ENCODE measurements at regions not wholly inside any gene's neighbourhood (a gene's known extent, or its start where the extent isn't known, plus 50 kb on each side); places are given as distances from the start of the nearest gene placed in this dataset.
"Not testable (repeated sequence)": the region's sequence is repeated elsewhere in the genome, so short reads cannot be mapped to it uniquely, and the experiment has no call there.

- DNase-seq, result peak; percentile 14 to 64
Measured at GRCh38 chr13:79187917-79188690, 218.0 kb downstream of the RBM26 start.

- DNase-seq, result no peak
Measured at GRCh38 chr13:79185580-79185979, 220.5 kb downstream of the RBM26 start.

DNA sequence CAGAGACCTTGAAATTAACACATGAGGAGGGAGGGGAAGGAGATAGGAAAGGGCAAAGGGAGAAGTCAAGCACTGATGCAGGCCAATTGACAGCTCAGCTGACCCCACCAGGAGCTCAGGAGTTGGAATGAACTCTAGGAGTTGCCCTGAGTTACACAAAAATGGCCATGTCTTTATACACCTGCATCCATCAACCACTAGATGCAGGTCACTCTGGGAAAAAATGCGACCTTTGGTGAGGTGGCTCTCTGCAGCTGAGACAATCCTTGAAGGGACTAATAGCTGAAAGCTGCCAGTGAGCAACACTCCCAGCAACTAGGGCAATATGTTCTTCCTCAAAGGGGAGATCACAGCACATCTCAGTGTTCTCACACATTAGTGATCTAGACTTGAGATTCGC lies 222.8 kb downstream of the RBM26 start:
- no peak for DNase-seq

DNA sequence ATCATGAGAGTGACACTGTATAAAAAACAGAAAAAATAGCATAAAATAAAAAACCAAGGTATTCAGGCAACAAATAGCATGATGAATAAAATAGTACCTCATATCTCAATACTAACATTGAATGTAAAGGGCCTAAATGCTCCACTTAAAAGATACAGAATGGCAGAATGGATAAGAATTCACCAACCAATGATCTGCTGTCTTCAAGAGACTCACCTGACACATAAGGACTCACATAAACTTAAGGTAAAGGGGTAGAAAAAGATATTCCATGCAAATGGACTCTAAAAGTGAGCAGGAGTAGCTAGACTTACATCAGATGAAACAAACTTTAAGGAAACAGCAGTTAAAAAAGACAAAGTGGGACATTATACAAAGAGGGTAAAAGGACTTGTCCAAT lies 232.4 kb downstream of the RBM26 start:
- not testable (repeated sequence) for DNase-seq

GRCh38 chr13:79172924-79173323 lies 233.1 kb downstream of the RBM26 start:
- DNase-seq, result not testable (repeated sequence)

- DNase-seq, result no peak
Measured at GRCh38 chr13:79171141-79172061, 234.7 kb downstream of the RBM26 start.

- DNase-seq, result no peak
Measured at GRCh38 chr13:79160818-79161217, 245.2 kb downstream of the RBM26 start.

- no peak for DNase-seq
Measured at GRCh38 chr13:79155883-79156282, 250.2 kb downstream of the RBM26 start.

DNA sequence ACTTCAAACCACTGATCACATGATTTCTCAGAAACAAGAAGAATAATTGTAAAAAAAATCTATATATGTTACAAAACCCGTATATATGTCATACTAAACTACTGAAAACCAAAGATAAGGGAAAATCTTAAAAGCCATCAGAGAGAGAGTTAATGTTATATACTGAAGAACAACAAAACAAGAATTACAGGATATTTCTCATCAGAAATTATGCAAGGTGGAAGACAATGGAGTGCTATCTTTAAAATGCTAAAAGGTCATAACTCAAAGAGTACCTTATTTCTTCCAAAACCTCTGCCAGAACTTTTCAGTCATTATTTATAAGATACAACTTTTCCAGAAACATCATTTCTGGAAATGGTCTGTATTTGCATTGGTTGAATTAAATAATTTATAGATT lies 256.8 kb downstream of the RBM26 start:
- no peak for DNase-seq

DNA sequence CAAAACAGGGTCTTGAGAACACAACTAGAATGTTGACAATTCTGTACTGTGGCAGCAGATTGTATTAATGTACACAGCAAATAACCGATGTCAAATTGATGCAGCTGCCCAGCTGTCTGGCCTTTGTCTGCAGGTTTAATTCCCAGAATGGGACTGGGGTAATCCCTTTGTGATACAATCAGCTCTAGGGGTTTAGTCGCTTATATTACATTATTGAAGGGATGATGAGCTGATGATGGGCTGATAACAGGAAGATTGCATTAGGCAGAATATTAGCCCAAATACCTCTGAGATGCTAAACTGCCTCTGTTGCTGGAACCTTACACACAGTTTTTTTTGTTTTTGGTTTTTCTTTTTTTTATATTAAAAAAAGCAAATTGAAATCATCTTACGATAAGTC lies 265.0 kb downstream of the RBM26 start:
- no peak for DNase-seq

DNA sequence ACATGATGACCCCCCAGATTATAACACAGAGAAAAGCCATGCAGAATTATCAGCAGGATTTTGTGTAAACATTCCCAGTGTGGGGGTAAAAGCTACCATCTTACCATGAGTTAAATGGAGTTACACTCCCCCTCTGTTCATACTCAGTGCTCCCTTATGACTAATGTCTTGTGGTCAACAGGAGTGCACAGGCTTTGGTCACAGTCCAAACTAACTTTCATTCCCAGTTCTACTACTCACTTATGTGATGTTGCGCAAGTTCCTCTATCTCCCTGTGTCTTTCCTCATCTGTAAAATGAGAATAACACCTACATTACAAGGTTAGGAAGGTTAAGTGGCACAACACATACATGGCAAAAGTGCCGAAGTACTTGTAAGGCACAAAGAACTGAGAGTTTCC lies 277.9 kb downstream of the RBM26 start:
- DNase-seq, result no peak

DNA sequence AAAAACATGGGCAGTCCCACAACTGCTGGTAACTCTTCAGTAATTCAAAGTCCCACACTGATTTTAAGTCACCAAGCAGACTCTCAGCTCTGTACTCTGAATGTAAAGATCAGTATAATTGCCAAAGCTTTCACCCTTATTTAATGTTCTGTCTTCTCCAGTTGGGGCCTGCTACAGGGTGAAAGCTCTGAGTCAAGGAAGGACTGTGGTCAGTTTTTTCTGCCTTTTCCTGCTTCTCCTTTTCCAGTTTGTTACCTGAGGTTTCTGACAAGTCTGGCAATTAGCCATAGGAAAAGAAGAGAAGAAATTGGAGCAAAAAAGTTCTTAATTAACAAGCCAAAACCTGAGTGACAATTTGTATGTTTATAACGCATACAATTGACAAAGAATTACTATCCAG lies 279.3 kb downstream of the RBM26 start:
- no peak for DNase-seq

DNA sequence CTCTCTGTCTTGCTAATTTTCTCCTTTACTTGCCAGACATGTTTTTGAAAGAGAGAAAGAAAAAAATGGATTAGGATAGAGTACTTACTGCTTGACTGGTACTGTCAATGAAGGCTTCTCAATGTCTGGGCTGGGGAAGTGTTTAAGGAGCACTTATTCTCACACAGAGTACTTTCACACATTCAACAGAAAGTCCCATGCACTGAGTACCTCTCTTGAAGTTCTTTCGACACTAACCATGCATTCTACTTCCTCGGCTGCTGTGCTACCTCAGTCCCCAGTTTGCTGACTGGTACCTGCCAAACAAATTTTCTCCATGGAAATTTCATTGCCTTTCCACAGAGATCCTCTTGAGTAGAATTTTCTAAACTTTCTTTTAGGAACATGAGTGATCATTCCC lies 281.9 kb downstream of the RBM26 start:
- DNase-seq, result no peak

DNA sequence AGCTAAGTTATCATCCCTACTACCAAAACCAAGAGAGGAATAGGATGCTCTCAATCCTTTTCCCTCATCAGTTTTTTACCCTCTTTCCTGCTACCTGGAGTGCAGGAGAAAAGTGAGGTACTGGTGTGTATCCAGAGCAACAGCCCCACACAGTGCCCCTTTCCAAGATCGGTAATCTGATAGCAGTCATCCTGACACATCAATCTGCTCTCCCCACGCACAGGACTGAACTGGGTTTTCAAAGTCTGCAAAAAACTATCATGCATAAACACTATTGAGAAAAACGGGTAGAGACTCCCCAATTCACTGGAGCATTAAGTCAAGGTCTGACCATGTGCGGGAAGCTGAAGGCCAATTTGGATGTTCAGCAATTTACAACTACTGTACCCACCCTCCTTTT lies 284.8 kb downstream of the RBM26 start:
- no peak for DNase-seq

DNA sequence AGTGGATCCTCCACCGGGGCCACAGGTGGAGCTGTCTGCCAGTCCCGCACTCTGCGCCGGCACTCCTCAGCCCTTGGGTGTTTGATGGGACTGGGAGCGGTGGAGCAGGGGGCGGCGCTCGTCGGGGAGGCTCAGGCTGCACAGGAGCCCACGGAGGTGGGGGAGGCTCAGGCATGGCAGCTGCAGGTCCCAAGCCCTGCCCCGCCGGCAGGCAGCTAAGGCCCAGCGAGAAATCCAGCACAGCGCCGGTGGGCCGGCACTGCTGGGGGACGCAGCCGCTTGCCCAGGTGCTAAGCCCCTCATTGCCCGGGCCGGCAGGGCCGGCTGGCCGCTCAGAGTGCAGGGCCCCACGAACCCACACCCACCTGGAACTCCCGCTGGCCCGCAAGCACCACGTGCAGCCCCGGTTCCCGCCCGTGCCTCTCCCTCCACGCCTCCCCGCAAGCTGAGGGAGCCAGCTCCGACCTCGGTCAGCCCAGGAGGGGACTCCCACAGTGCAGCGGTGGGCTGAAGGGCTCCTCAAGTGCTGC lies 286.4 kb downstream of the RBM26 start:
- DNase-seq, result no peak

GRCh38 chr13:79112016-79112415 lies 294.0 kb downstream of the RBM26 start:
- no peak for DNase-seq

DNA sequence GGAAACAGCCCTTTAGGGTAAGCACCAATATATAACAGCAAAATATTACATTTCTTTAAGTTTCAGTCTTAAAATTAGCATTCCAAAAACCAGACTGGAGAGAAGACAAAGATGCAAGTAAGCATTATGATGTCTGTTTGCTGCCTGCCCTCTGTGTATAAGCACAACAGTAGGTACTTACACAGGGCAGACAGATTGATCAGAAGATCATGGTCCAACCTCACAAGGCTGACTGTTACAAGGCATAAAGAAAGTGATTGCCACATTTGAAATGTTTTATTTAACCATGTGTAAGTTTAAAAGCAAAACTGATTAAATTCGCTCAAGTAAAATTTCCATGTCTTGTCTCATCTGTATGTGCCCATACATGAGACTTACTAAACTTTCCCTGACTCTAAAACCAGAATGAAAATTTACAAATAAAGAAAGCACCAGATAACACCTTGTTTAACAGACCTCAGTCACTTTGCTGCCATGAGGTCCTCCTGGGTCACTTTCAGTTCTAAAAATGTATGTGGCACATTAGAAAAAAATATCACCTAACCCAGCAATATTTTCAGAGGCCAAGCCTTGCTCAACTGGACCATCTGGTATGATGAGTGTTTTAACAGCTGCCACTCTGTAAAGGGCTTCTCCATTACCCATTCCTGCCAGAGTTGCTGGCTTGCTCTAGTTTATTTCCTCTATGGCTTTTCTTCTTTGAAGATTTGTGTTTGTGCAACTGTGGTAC lies 297.0 kb downstream of the RBM26 start:
- DNase-seq, result peak; percentile 24 to 30

DNA sequence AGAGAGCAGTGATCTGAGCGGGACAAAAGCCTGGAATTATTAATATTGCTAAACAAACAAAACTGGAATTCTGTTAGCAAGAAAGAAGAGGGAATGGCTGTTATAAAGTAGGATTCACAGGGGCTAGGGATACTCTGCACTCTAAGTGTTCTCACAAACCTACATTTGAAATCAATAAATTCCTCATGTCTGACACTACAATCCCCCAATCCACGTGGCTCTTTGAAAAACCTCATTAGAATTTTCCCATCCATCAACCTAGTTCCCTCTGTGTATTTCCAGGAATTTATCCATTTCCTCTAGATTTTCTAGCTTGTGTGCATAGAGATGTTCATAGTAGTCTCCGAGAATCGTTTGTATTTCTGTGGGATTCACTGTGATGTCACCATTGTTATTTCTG lies 307.5 kb downstream of the RBM26 start:
- DNase-seq, result no peak

DNA sequence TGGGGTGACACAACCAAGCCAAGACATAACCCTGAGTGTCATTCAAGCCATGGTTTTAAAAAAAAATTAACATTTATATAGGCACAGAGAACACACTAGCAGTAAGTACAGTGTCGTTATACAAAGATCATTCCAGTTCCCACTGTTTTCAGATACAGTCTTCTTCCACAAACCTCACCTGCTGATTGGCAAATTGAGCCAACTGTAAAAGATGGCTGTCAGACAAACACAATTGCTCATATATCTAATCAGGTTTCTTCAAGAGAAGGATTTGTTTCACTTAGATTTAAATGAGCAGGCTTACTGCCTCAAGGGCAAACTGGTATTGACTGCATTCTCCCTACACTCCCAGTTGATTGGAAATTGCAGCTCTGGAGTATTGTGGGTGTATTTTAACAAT lies 308.9 kb downstream of the RBM26 start:
- DNase-seq, result no peak

DNA sequence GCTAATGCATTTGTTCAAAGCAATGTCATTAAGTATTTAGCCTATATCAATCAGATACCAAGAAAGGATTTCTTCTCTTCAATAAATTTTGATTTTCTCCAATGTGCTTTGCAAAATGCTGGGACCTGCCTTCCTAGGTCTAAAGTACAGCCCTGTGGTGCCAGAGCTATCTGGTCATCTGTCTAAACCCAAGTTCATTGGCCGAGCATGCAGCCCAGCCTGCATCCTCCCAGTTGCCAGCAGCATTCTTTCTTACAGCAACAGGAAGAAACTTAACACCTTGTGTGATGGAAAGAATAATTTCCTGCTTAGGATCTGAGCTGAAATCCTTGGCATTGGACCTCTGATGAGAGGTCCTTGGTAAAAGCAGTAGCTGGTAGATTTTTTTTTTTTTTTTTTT lies 310.0 kb downstream of the RBM26 start:
- DNase-seq, result no peak

DNA sequence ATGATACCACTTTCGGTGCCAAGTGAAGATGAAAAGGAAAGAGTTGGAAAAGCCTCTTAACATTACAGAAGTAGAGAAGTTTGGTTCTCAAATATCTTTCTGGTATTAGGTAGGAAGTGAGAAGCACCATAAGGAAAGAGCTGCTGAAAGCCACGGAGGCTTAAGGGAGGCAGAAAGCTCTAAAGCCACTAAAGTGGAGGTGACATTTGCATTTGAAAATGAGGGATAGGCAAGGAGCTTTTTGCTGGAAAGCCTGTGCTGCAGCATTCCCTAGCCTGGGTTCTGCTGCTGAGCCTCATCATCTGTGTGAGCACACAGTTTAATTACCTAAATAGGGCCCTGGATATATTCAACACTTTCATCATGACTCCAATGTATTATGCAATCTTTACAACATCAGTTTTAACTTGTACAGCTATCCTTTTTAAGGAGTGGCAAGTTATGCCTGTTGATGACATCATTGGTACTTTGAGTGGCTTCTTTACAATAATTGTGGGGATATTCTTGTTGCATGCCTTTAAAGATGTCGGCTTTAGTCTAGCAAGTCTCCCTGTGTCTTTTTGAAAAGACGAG lies 315.4 kb downstream of the RBM26 start:
- no peak for DNase-seq

DNA sequence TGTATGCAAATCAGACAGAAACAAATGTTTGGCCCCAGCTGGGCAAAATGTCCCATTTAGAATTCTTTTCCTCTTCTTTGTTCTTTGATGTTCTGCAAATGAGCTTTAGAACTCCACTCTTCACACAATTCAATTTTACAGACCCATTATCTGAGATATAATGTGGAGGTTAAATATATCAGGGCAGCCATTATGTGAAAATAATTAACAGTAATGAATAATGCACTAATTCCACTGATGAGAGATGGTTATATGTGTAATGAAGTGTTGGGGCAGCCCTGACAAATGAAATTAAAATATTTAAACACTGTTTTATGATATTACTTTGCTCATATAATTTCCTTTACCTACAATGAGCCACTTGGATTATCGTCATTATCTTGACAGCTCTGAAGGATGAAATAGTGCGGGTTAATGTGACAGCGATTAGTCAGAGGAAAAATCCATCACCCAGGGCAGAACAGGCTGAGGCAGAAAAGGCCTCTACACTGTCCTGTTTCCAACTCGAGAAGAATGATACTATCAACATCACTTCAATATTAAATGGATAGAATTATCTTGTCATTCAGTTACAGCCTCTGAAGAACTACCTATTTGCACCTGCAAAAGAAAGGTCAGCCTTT lies 321.1 kb downstream of the RBM26 start:
- peak in 1 of 2 experiments; percentile 25 for DNase-seq

Data from NCI-H187 (cell line).